22Rv1 (cell line): ENCODE measurements at regions not wholly inside any gene's neighbourhood (a gene's known extent, or its start where the extent isn't known, plus 50 kb on each side); places are given as distances from the start of the nearest gene placed in this dataset.

Source experiments
- CTCF ChIP-seq: fragments of 450-650 bp; IDR thresholded peaks from 2 replicates; pipeline ENCODE4 v1.5.1; 2017; ENCODE audit warnings: mild to moderate bottlenecking
- ZFX ChIP-seq: fragments of 450-650 bp; IDR thresholded peaks from 2 replicates; pipeline ENCODE4 v1.6.1; 2017; ENCODE audit warnings: antibody characterized with exemption, borderline replicate concordance

GRCh38 chr13:90135558-90135957, 1211.9 kb upstream of the MIR17HG start:
- TF ChIP-seq CTCF (no peak), ZFX (no peak)
